Trophoblast cell (in vitro differentiated cells and primary cell): ENCODE measurements at regions not wholly inside any gene's neighbourhood (a gene's known extent, or its start where the extent isn't known, plus 50 kb on each side); places are given as distances from the start of the nearest gene placed in this dataset.

Experiments used
- DNase-seq, 2 donors: peaks; one replicate each; pipeline ENCODE4 v3.0.0-alpha.2; 2016
- H2AFZ ChIP-seq: 2 replicates; pipeline ENCODE4 v1.6.1; 2013; ENCODE audit warnings: low read length, moderate library complexity, mild to moderate bottlenecking; ENCODE audit not compliant: insufficient read depth, poor library complexity
- H2AK5ac ChIP-seq: 2 replicates; pipeline ENCODE4 v1.6.1; 2013; ENCODE audit warnings: mild to moderate bottlenecking, low read length
- H2BK120ac ChIP-seq: 2 replicates; pipeline ENCODE4 v1.6.1; 2013; ENCODE audit warnings: low read length, mild to moderate bottlenecking, moderate library complexity; ENCODE audit not compliant: insufficient read depth, poor library complexity
- H2BK12ac ChIP-seq: 2 replicates; pipeline ENCODE4 v1.6.1; 2013; ENCODE audit warnings: mild to moderate bottlenecking, low read length, moderate library complexity
- H2BK5ac ChIP-seq: 2 replicates; pipeline ENCODE4 v1.6.1; 2013; ENCODE audit warnings: low read length, low read depth, moderate library complexity, mild to moderate bottlenecking; ENCODE audit not compliant: poor library complexity
- H3K14ac ChIP-seq: 2 replicates; pipeline ENCODE4 v1.6.1; 2013; ENCODE audit warnings: mild to moderate bottlenecking, low read length
- H3K18ac ChIP-seq: 2 replicates; pipeline ENCODE4 v1.6.1; 2013; ENCODE audit warnings: mild to moderate bottlenecking, low read length
- H3K23ac ChIP-seq: 2 replicates; pipeline ENCODE4 v1.6.1; 2013; ENCODE audit warnings: low read length
- H3K27ac ChIP-seq: 2 replicates; pipeline ENCODE4 v1.5.1; 2013; ENCODE audit warnings: low read depth, mild to moderate bottlenecking, inconsistent platforms, low read length, moderate library complexity
- H3K27me3 ChIP-seq: 2 replicates; pipeline ENCODE4 v1.6.1; 2013; ENCODE audit warnings: inconsistent platforms, mild to moderate bottlenecking, low read length, moderate library complexity; ENCODE audit not compliant: insufficient read depth
- H3K36me3 ChIP-seq, 2 experiments: 1 replicate in 1 of 2; 2 replicates in 1 of 2; pipeline ENCODE4 v1.6.1; 2013; ENCODE audit warnings: low read length in 2 of 2, mild to moderate bottlenecking in 2 of 2, moderate library complexity in 1 of 2; ENCODE audit not compliant: insufficient read depth in 2 of 2, control insufficient read depth in 1 of 2
- H3K4ac ChIP-seq: 2 replicates; pipeline ENCODE4 v1.6.1; 2013; ENCODE audit warnings: low read depth, mild to moderate bottlenecking, low read length, moderate library complexity
- H3K4me1 ChIP-seq, 2 experiments: 1 replicate in 1 of 2; 2 replicates in 1 of 2; pipeline ENCODE4 v1.6.1; 2013; ENCODE audit warnings: low read length in 2 of 2, mild to moderate bottlenecking in 2 of 2, moderate library complexity in 1 of 2; ENCODE audit not compliant: insufficient read depth in 2 of 2, control insufficient read depth in 1 of 2
- H3K4me2 ChIP-seq: 2 replicates; pipeline ENCODE4 v1.6.1; 2013; ENCODE audit warnings: inconsistent platforms, mild to moderate bottlenecking, low read length, moderate library complexity
- H3K4me3 ChIP-seq: 2 replicates; pipeline ENCODE4 v1.5.1; 2013; ENCODE audit warnings: mild to moderate bottlenecking, low read depth, low read length, inconsistent platforms
- H3K79me1 ChIP-seq: one replicate; pipeline ENCODE4 v1.6.1; 2013; ENCODE audit warnings: low read length
- H3K79me2 ChIP-seq: 2 replicates; pipeline ENCODE4 v1.6.1; 2013; ENCODE audit warnings: low read length, mild to moderate bottlenecking; ENCODE audit not compliant: control insufficient read depth, insufficient read depth, poor library complexity
- H3K9ac ChIP-seq: 2 replicates; pipeline ENCODE4 v1.6.1; 2013; ENCODE audit warnings: mild to moderate bottlenecking, low read length
- H3K9me3 ChIP-seq: 2 replicates; pipeline ENCODE4 v1.6.1; 2013; ENCODE audit warnings: low read depth, mild to moderate bottlenecking, control low read depth, inconsistent platforms, low read length; ENCODE audit not compliant: insufficient read depth
- H4K12ac ChIP-seq: 2 replicates; pipeline ENCODE4 v1.6.1; 2013; ENCODE audit warnings: low read depth, mild to moderate bottlenecking, low read length, moderate library complexity
- H4K8ac ChIP-seq: 2 replicates; pipeline ENCODE4 v1.6.1; 2013; ENCODE audit warnings: low read depth, mild to moderate bottlenecking, low read length, moderate library complexity
- H4K91ac ChIP-seq: one replicate; pipeline ENCODE4 v1.6.1; 2013; ENCODE audit warnings: low read depth, mild to moderate bottlenecking, low read length, moderate library complexity
- WGBS: extraction: QIAGEN DNeasy Blood & Tissue Kit; methylation state at CpG from one replicate; pipeline ENCODE4 v1.1.7; 2013; ENCODE audit warnings: missing lambda C conversion rate; ENCODE audit not compliant: insufficient read length, insufficient coverage; ENCODE audit errors: extremely low coverage; 5-methylcytosine and 5-hydroxymethylcytosine counted together

DNA sequence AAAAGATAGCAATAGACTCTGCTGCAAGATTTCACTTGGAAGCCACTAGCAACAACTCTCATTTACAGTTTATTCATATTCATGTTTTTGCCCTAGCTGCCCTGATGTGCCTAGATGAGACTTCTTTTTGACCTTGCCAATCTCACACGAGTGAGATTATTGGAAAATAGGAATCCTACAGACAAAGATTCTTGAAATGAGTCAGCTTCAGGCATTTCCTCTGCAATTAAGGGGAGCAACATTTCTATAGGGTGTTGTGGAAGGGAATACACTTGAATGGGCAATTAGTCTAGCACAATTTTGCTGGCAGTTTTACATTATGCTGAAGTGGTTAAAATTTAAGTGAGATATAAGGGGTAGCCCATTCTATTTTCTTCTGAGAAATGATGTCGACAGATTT is 217.0 kb upstream of the FAT4 start:
- H3K14ac ChIP-seq: no peak overlapping the region
- H2BK12ac ChIP-seq: no peak overlapping the region
- no peaks in the 10 kb centered on the region for H3K4me1 ChIP-seq
- H3K27me3 ChIP-seq: no peaks in the 10 kb centered on the region
- H3K9me3 ChIP-seq: no peaks in the 10 kb centered on the region
- no peak overlapping the region for H3K4me3 ChIP-seq
- H3K79me1 ChIP-seq: no peaks in the 10 kb centered on the region
- no peak overlapping the region for H4K91ac ChIP-seq
- H4K12ac ChIP-seq: no peak overlapping the region
- H3K9ac ChIP-seq: no peak overlapping the region
- no peak for DNase-seq
- no peak overlapping the region for H2BK120ac ChIP-seq
- no peak overlapping the region for H3K4ac ChIP-seq
- H4K8ac ChIP-seq: no peak overlapping the region
- H2BK5ac ChIP-seq: no peak overlapping the region
- H3K18ac ChIP-seq: no peak overlapping the region
- H3K36me3 ChIP-seq: no peaks in the 10 kb centered on the region
- H2AK5ac ChIP-seq: no peak overlapping the region
- H3K27ac ChIP-seq: no peak overlapping the region
- WGBS: no CpG with 5 or more reads among the region's 2 CpGs
- H3K79me2 ChIP-seq: no peaks in the 10 kb centered on the region
- no peak overlapping the region for H2AFZ ChIP-seq
- no peak overlapping the region for H3K4me2 ChIP-seq
- no peak overlapping the region for H3K23ac ChIP-seq

DNA sequence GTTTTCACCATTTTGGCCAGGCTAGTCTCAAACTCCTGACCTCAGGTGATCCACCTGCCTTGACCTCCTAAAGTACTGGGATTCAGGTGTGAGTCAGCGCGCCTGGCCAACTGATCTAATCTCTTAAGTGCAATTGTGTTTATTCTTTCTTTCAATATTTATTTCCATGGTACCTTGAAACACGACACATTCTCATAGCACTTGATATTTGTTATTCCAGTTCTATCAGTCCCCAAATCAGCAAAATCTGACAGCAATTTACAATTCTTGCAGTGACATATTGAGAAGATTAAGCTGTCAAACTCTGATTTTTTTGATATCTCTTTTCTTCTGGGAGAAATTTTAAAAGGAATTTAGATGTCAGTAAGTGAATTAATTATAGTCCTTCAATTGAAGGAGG is 218.1 kb upstream of the FAT4 start:
- no peak overlapping the region for H2AFZ ChIP-seq
- no peak overlapping the region for H2BK5ac ChIP-seq
- no peaks in the 10 kb centered on the region for H3K4me1 ChIP-seq
- H4K8ac ChIP-seq: no peak overlapping the region
- no peak overlapping the region for H3K4me3 ChIP-seq
- no peaks in the 10 kb centered on the region for H3K36me3 ChIP-seq
- no peaks in the 10 kb centered on the region for H3K79me1 ChIP-seq
- H3K4me2 ChIP-seq: no peak overlapping the region
- no peak overlapping the region for H4K91ac ChIP-seq
- H3K27ac ChIP-seq: no peak overlapping the region
- no peak overlapping the region for H3K4ac ChIP-seq
- no peaks in the 10 kb centered on the region for H3K9me3 ChIP-seq
- no peak overlapping the region for H2AK5ac ChIP-seq
- no peak overlapping the region for H2BK12ac ChIP-seq
- no peak overlapping the region for H3K14ac ChIP-seq
- H3K79me2 ChIP-seq: no peaks in the 10 kb centered on the region
- no peak overlapping the region for H4K12ac ChIP-seq
- peak; percentile 52 for DNase-seq
- H3K18ac ChIP-seq: no peak overlapping the region
- no peaks in the 10 kb centered on the region for H3K27me3 ChIP-seq
- no peak overlapping the region for H3K9ac ChIP-seq
- no CpG with 5 or more reads among the region's 3 CpGs for WGBS
- no peak overlapping the region for H3K23ac ChIP-seq
- H2BK120ac ChIP-seq: no peak overlapping the region

DNA sequence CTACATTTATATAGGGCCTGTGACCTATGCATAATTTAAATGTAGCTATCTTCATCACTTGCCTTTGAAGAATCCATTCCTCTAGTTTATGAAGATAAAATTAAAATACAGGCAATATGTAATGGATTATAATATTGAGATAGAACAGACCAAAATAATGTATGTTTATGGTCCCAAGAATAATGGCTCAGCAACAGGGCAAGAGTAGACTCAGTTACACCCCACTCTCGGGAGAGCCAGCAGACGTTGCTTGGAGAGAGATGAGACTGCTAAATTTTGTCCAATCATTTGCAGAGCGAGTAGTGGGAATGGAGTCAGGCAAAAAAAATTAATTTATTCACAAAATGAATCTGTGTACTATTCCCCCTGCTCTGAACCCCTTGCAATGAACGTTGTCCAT is 223.2 kb upstream of the FAT4 start:
- no peaks in the 10 kb centered on the region for H3K9me3 ChIP-seq
- H3K9ac ChIP-seq: no peak overlapping the region
- H3K27ac ChIP-seq: no peak overlapping the region
- no peaks in the 10 kb centered on the region for H3K4me1 ChIP-seq
- no peak overlapping the region for H4K12ac ChIP-seq
- no peak overlapping the region for H2AFZ ChIP-seq
- H4K8ac ChIP-seq: no peak overlapping the region
- H3K4me2 ChIP-seq: no peak overlapping the region
- WGBS: no CpG with 5 or more reads among the region's 4 CpGs
- H3K23ac ChIP-seq: no peak overlapping the region
- no peaks in the 10 kb centered on the region for H3K79me1 ChIP-seq
- H3K4ac ChIP-seq: no peak overlapping the region
- H2BK12ac ChIP-seq: no peak overlapping the region
- H2AK5ac ChIP-seq: no peak overlapping the region
- no peak overlapping the region for H2BK120ac ChIP-seq
- no peak overlapping the region for H3K4me3 ChIP-seq
- no peak overlapping the region for H3K18ac ChIP-seq
- H3K27me3 ChIP-seq: no peaks in the 10 kb centered on the region
- H3K79me2 ChIP-seq: no peaks in the 10 kb centered on the region
- H4K91ac ChIP-seq: no peak overlapping the region
- H3K36me3 ChIP-seq: no peaks in the 10 kb centered on the region
- no peak overlapping the region for H3K14ac ChIP-seq
- H2BK5ac ChIP-seq: no peak overlapping the region
- no peak for DNase-seq

DNA sequence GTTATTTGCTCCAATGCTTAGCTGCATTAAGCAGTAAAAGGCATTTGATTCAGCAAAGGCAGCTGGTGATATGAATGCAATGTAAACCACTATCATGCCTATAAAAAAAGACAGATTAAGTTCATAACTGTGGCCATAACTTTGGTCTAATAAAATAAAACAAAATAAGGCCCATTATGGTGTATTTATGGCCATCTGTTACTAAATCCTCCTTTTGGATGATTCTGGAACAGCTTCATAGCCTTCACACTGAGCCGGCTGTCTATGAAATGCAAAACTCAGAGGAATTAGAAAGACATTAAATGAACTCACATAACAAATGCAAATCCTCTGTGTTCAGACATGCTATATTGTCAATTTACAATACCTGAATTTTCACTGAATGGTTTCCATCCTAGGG is 223.7 kb upstream of the FAT4 start:
- Histone ChIP-seq H3K14ac (no peak overlapping the region), H3K4ac (no peak overlapping the region), H3K4me3 (no peak overlapping the region), H2BK12ac (no peak overlapping the region), H3K27ac (no peak overlapping the region), H4K12ac (no peak overlapping the region), H3K4me2 (no peak overlapping the region), H3K9ac (no peak overlapping the region), H4K8ac (no peak overlapping the region), H3K9me3 (no peaks in the 10 kb centered on the region), H3K79me1 (no peaks in the 10 kb centered on the region), H2BK5ac (no peak overlapping the region), H4K91ac (no peak overlapping the region), H3K18ac (no peak overlapping the region), H2AK5ac (no peak overlapping the region), H3K27me3 (no peaks in the 10 kb centered on the region), H3K4me1 (no peaks in the 10 kb centered on the region), H2BK120ac (no peak overlapping the region), H3K23ac (no peak overlapping the region), H3K79me2 (no peaks in the 10 kb centered on the region), H3K36me3 (no peaks in the 10 kb centered on the region), H2AFZ (no peak overlapping the region)
- WGBS: no CpG with 5 or more reads among the region's 1 CpG
- DNase-seq: no peak
